Neural cell (in vitro differentiated cells): ENCODE measurements at regions not wholly inside any gene's neighbourhood (a gene's known extent, or its start where the extent isn't known, plus 50 kb on each side); places are given as distances from the start of the nearest gene placed in this dataset.

Experiments
- H2AFZ ChIP-seq: fragments of 200-600, 300-800 bp; sonication (generic), shearing (Covaris generic); 2 replicates; pipeline ENCODE4 v1.6.0; 2014; ENCODE audit warnings: low read depth, mild to moderate bottlenecking, antibody characterized with exemption, low read length, moderate library complexity
- H3F3A ChIP-seq: fragments of 200-600 bp; shearing (Covaris generic); 2 replicates; pipeline ENCODE4 v1.6.1; 2016; ENCODE audit warnings: mild to moderate bottlenecking, moderate library complexity, mixed read lengths, antibody characterized with exemption, low read length; ENCODE audit not compliant: insufficient read depth, poor library complexity, severe bottlenecking
- H3K27ac ChIP-seq: fragments of 200-600, 300-800 bp; sonication (generic), shearing (Covaris generic); 2 replicates; pipeline ENCODE4 v1.5.1; 2014; ENCODE audit warnings: mild to moderate bottlenecking, low read length, moderate library complexity
- H3K27me3 ChIP-seq: fragments of 300-800, 200-600 bp; sonication (generic), shearing (Covaris generic); 2 replicates; pipeline ENCODE4 v1.6.0; 2014; ENCODE audit warnings: mild to moderate bottlenecking, low read depth, low read length, moderate library complexity; ENCODE audit not compliant: insufficient read depth
- H3K36me3 ChIP-seq: fragments of 300-800, 200-600 bp; sonication (generic), shearing (Covaris generic); 2 replicates; pipeline ENCODE4 v1.5.1; 2014; ENCODE audit warnings: mild to moderate bottlenecking, antibody characterized with exemption, low read length, moderate library complexity; ENCODE audit not compliant: insufficient read depth
- H3K4me2 ChIP-seq: fragments of 300-800, 200-600 bp; sonication (generic), shearing (Covaris generic); 2 replicates; pipeline ENCODE4 v1.6.0; 2014; ENCODE audit warnings: mild to moderate bottlenecking, low read length
- H3K4me3 ChIP-seq: fragments of 300-800, 200-600 bp; sonication (generic), shearing (Covaris generic); 2 replicates; pipeline ENCODE4 v1.5.1; 2014; ENCODE audit warnings: mild to moderate bottlenecking, low read length, moderate library complexity
- H3K79me2 ChIP-seq: fragments of 200-600 bp; shearing (Covaris generic); replicated peaks from 2 replicates; pipeline ENCODE4 v1.6.0; 2014; ENCODE audit warnings: mild to moderate bottlenecking, low read length, moderate library complexity; ENCODE audit not compliant: insufficient read depth
- H3K9ac ChIP-seq: fragments of 300-800, 200-600 bp; sonication (generic), shearing (Covaris generic); 2 replicates; pipeline ENCODE4 v1.6.1; 2016; ENCODE audit warnings: mild to moderate bottlenecking, low read length, mixed read lengths
- H3K9me2 ChIP-seq: fragments of 200-600 bp; shearing (Covaris generic); 2 replicates; pipeline ENCODE4 v1.6.1; 2016; ENCODE audit warnings: mild to moderate bottlenecking, low read length, mixed read lengths; ENCODE audit not compliant: insufficient read depth
- H3K9me3 ChIP-seq: fragments of 200-600, 300-800 bp; sonication (generic), shearing (Covaris generic); 2 replicates; pipeline ENCODE4 v1.6.1; 2016; ENCODE audit warnings: mild to moderate bottlenecking, mixed run types, low read length, moderate library complexity, mixed read lengths
- H4K20me1 ChIP-seq: fragments of 200-600 bp; shearing (Covaris generic); 2 replicates; pipeline ENCODE4 v1.6.1; 2016; ENCODE audit warnings: mild to moderate bottlenecking, mixed run types; ENCODE audit not compliant: insufficient read depth
- EP300 ChIP-seq: fragments of 450-650 bp; conservative IDR thresholded peaks from 2 replicates; pipeline ENCODE4 v1.6.1; 2014; ENCODE audit warnings: antibody characterized with exemption, mild to moderate bottlenecking, moderate library complexity; ENCODE audit not compliant: poor library complexity, severe bottlenecking
- EZH2 ChIP-seq: fragments of 200-600, 300-800 bp; shearing (Covaris generic), sonication (generic); IDR thresholded peaks from 2 replicates; pipeline ENCODE4 v1.6.1; 2014; ENCODE audit warnings: antibody characterized with exemption, low read length, borderline replicate concordance, mild to moderate bottlenecking; ENCODE audit not compliant: insufficient read depth, poor library complexity, severe bottlenecking
- MXI1 ChIP-seq: fragments of 450-650 bp; conservative IDR thresholded peaks from 2 replicates; pipeline ENCODE4 v1.6.1; 2014; ENCODE audit warnings: antibody characterized with exemption, mild to moderate bottlenecking; ENCODE audit not compliant: poor library complexity, severe bottlenecking
- POLR2AphosphoS5 ChIP-seq: IDR thresholded peaks from 2 replicates; pipeline ENCODE4 v1.6.1; 2012
- RAD21 ChIP-seq: fragments of 450-650 bp; conservative IDR thresholded peaks from 2 replicates; pipeline ENCODE4 v1.6.1; 2014; ENCODE audit warnings: antibody characterized with exemption, mild to moderate bottlenecking, moderate library complexity
- SMC3 ChIP-seq: fragments of 450-650 bp; conservative IDR thresholded peaks from 2 replicates; pipeline ENCODE4 v1.6.1; 2014; ENCODE audit warnings: antibody characterized with exemption, mild to moderate bottlenecking, moderate library complexity; ENCODE audit not compliant: poor library complexity
- TAF1 ChIP-seq: IDR thresholded peaks from 2 replicates; pipeline ENCODE4 v1.6.1; 2012; ENCODE audit warnings: low read depth
- TF ChIP-seq, protein P1 (sequence below): IDR thresholded peaks from 2 replicates; pipeline ENCODE4 v1.6.1; 2012; ENCODE audit warnings: borderline replicate concordance
- TF ChIP-seq, protein P2 (sequence below): fragments of 450-650 bp; IDR thresholded peaks from 2 replicates; pipeline ENCODE4 v1.5.1; 2014; ENCODE audit warnings: antibody characterized with exemption, mild to moderate bottlenecking, moderate library complexity; ENCODE audit not compliant: poor library complexity, severe bottlenecking

DNA sequence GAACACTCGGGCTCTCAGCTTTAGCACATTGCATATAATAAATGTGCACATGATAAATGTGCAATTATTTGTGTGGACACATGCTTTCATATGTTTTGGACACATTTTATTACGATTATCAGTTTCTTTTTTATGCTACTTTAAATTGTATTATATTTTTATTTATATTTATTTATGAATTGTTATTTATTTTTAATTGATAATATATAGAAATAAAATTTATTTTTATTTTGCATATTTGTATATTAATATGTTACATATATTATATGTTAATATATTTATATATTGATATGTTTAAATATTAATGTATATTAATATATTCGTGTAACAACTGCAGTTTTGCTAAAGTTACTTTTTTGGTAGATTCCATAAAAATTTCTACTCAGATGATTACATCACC, 454.8 kb upstream of the CDH10 start:
- no peak overlapping the region for H3K4me2 ChIP-seq
- no peak overlapping the region for H2AFZ ChIP-seq
- H3F3A ChIP-seq, result no peaks in the 10 kb centered on the region
- H3K9me2 ChIP-seq, result no peaks in the 10 kb centered on the region
- no peak overlapping the region for H3K4me3 ChIP-seq
- H3K36me3 ChIP-seq, result no peaks in the 10 kb centered on the region
- TF ChIP-seq SMC3 (no peak), MXI1 (no peak), EP300 (no peak), EZH2 (no peak), RAD21 (no peak), POLR2AphosphoS5 (no peak), TAF1 (no peak)
- TF ChIP-seq, protein P1, sequence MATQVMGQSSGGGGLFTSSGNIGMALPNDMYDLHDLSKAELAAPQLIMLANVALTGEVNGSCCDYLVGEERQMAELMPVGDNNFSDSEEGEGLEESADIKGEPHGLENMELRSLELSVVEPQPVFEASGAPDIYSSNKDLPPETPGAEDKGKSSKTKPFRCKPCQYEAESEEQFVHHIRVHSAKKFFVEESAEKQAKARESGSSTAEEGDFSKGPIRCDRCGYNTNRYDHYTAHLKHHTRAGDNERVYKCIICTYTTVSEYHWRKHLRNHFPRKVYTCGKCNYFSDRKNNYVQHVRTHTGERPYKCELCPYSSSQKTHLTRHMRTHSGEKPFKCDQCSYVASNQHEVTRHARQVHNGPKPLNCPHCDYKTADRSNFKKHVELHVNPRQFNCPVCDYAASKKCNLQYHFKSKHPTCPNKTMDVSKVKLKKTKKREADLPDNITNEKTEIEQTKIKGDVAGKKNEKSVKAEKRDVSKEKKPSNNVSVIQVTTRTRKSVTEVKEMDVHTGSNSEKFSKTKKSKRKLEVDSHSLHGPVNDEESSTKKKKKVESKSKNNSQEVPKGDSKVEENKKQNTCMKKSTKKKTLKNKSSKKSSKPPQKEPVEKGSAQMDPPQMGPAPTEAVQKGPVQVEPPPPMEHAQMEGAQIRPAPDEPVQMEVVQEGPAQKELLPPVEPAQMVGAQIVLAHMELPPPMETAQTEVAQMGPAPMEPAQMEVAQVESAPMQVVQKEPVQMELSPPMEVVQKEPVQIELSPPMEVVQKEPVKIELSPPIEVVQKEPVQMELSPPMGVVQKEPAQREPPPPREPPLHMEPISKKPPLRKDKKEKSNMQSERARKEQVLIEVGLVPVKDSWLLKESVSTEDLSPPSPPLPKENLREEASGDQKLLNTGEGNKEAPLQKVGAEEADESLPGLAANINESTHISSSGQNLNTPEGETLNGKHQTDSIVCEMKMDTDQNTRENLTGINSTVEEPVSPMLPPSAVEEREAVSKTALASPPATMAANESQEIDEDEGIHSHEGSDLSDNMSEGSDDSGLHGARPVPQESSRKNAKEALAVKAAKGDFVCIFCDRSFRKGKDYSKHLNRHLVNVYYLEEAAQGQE, result no peak
- TF ChIP-seq, protein P2, sequence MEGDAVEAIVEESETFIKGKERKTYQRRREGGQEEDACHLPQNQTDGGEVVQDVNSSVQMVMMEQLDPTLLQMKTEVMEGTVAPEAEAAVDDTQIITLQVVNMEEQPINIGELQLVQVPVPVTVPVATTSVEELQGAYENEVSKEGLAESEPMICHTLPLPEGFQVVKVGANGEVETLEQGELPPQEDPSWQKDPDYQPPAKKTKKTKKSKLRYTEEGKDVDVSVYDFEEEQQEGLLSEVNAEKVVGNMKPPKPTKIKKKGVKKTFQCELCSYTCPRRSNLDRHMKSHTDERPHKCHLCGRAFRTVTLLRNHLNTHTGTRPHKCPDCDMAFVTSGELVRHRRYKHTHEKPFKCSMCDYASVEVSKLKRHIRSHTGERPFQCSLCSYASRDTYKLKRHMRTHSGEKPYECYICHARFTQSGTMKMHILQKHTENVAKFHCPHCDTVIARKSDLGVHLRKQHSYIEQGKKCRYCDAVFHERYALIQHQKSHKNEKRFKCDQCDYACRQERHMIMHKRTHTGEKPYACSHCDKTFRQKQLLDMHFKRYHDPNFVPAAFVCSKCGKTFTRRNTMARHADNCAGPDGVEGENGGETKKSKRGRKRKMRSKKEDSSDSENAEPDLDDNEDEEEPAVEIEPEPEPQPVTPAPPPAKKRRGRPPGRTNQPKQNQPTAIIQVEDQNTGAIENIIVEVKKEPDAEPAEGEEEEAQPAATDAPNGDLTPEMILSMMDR, result no peak
- H3K9me3 ChIP-seq, result no peaks in the 10 kb centered on the region
- no peak overlapping the region for H3K9ac ChIP-seq
- H3K27me3 ChIP-seq, result no peaks in the 10 kb centered on the region
- no peaks in the 10 kb centered on the region for H4K20me1 ChIP-seq
- H3K27ac ChIP-seq, result no peak overlapping the region
- no peaks in the 10 kb centered on the region for H3K79me2 ChIP-seq

DNA sequence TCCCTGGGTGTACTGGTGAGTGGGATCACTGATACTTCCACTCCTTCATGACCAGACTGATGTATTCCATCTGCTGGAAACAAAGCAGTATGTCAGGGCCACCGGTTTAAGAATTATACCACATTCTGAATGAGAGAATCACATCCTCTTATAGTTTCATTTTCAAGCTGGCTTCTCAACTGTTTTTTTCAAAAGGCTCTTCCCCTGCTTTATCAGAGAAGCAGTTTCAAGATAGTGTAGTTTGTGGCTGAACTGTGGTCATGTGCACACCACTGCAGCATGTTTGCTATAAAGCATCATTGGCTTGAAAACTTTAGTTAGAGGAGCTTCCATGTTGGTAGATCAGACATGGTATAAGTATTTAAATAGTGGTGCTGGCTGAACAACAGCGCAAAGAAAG, 450.5 kb upstream of the CDH10 start:
- Histone ChIP-seq H3F3A (no peaks in the 10 kb centered on the region), H3K9me3 (no peaks in the 10 kb centered on the region), H3K4me3 (no peak overlapping the region), H3K9ac (no peak overlapping the region), H3K9me2 (no peaks in the 10 kb centered on the region), H3K79me2 (no peaks in the 10 kb centered on the region), H3K36me3 (no peaks in the 10 kb centered on the region), H3K27ac (no peak overlapping the region), H4K20me1 (no peaks in the 10 kb centered on the region), H3K4me2 (no peak overlapping the region), H2AFZ (no peak overlapping the region), H3K27me3 (no peaks in the 10 kb centered on the region)
- TF ChIP-seq SMC3 (no peak), EP300 (no peak), EZH2 (no peak), RAD21 (no peak), POLR2AphosphoS5 (no peak), TAF1 (no peak), MXI1 (no peak)
- TF ChIP-seq, protein P2, result no peak
- TF ChIP-seq, protein P1, result no peak
